ENCODE measurements at regions not wholly inside any gene's neighbourhood (a gene's known extent, or its start where the extent isn't known, plus 50 kb on each side); places are given as distances from the start of the nearest gene placed in this dataset.

GRCh38 chr5:6194906-6195612 lies 183.3 kb downstream of the MED10 start:
- no peak for DNase-seq (ENCODE audit: low spot score)

- DNase-seq (ENCODE audit: low spot score) = no peak
Observed at GRCh38 chr5:6194261-6194875, 184.0 kb downstream of the MED10 start.

DNA sequence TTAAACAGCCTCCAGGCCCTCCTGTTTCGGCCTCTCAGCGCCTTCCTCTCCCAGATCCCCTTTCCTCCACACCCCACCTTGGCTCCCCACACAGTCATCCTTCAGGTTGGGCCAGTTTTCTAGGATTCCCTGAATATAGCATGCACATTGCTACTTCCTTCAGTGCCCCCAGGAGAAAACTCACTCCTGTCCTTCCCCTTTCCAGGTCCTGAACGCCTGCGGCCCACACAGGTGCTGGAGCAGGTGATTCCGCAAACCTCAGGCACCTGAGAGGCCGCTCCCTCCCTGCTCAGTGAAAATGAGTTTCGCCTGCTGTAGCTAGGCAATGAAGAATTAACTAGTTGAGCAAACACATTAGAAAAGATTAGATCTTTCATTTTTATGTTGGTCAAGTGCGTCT lies 185.0 kb downstream of the MED10 start:
- no peak for DNase-seq (ENCODE audit: low spot score)

- DNase-seq (ENCODE audit: low spot score) = no peak
Observed at GRCh38 chr5:6190838-6191237, 187.5 kb downstream of the MED10 start.

DNA sequence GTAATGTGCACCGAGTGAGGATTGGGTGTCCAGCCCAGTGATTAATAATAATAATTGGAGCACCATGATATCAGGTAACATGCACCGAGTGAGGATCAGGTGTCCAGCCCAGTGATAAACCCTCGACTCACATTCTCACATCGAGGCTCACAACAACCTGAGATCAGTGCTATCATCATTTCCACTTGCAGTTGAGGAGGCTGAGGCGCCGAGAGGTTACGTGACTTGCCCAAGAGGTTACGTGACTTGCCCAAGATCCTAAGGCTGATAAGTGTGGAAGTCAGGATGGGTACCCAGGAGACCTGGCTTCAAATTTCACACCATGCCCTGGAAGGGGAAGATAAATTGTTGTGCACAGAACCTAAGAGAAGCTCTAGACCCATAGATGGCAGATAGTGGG lies 189.4 kb downstream of the MED10 start:
- no peak for DNase-seq (ENCODE audit: low spot score)

DNA sequence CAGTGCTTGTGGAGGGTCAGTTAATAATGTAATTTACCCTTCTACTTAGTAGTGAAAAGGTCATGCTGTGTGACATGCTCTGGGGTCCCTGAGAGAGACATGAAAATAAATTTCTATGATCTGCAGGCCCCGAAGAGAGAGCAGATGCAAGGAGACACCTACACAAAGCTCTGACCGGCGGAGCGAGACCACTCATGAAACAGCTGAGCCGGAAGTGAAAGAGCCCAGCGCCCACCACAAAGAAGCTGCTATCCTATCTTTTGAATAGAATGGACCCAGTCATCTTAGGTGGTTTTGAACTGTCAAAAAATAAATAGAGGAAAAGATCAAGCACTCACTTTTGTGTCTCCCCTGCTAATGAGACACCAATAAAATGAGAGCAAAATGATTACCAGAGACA lies 190.0 kb downstream of the MED10 start:
- DNase-seq (ENCODE audit: low spot score) = no peak

GRCh38 chr5:6187501-6187900 lies 190.8 kb downstream of the MED10 start:
- no peak for DNase-seq (ENCODE audit: low spot score)

GRCh38 chr5:6185574-6185973 lies 192.8 kb downstream of the MED10 start:
- no peak for DNase-seq (ENCODE audit: low spot score)

DNA sequence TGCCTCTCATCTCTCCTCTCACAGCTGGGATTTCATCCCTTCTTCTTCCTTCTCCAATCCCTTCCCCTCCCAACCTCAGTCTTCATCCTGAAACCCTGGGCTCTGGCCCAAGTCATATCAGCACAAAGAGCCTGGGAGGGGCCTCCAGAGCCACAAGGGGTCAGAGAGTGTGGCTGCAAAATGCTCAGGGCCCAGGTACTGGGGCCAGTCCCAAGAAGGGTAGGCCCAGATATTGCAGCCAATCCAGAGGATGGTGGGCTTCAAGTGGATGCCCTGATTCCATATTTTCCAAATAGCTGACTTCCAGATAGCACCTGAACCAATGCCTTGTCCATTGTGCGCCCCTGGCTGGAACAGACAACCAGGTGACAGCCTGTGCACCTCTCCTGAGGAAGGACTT lies 193.9 kb downstream of the MED10 start:
- no peak for DNase-seq (ENCODE audit: low spot score)

GRCh38 chr5:6183391-6184390 lies 194.7 kb downstream of the MED10 start:
- no peak for DNase-seq (ENCODE audit: low spot score)

DNA sequence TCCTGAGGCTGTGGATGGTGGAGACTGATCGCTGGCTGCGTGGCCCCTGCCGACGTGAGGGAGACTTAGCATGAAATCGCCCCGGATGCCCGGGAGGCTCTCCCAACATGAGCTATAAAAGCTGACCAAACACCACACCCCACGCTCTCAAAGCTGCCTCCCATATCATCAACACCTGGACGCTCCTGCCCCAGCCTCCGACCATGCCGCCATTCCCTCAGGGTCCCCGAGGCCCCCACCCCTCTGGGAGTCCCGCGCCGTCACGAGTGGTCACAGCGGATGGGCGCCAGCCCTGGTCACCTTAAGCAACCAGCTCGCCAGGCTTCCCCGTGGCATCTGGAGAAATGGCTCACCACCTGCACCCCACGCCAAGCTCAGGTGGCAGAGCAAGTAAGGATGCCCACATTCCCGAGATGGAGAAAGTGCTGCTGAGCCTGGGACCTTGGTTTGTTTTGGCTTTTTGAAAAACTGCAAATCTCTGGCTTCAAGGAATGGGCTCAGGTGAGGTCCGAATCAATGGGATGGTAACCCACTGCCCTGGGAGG lies 196.0 kb downstream of the MED10 start:
- DNase-seq (ENCODE audit: low spot score) = no peak

- DNase-seq (ENCODE audit: low spot score) = no peak
Observed at GRCh38 chr5:6181871-6182270, 196.5 kb downstream of the MED10 start.

GRCh38 chr5:6181147-6181729 lies 197.1 kb downstream of the MED10 start:
- DNase-seq (ENCODE audit: low spot score) = no peak

DNA sequence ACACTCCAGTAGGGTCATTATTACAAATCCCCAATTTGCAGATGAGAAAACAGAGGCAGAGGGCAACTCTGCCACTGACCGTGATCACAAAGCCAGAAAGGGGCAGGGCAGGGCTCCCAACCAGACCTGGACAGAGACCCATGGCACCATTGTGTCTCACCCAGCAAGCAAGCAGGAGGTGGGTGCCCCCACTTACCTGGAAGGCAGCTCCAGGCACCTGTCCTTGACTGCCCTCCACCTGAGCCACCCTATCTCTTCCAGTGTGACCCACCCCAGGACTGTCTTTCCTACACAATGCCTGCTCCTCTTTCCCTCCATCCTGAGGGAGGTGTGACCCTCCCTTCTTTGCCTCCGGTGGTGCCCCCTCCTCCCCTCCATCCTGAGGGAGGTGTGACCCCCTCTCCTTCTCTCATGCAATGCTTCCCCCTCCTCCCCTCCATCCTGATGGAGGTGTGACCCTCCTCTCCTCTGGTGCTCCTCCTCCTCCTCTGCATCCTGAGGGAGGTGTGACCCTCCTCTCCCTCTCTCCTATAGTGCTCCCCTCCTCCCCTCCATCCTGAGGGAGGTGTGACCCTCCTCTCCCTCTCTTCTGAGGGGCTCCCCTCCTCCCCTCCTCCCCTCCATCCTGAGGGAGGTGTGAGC lies 198.0 kb downstream of the MED10 start:
- no peak for DNase-seq (ENCODE audit: low spot score)

DNA sequence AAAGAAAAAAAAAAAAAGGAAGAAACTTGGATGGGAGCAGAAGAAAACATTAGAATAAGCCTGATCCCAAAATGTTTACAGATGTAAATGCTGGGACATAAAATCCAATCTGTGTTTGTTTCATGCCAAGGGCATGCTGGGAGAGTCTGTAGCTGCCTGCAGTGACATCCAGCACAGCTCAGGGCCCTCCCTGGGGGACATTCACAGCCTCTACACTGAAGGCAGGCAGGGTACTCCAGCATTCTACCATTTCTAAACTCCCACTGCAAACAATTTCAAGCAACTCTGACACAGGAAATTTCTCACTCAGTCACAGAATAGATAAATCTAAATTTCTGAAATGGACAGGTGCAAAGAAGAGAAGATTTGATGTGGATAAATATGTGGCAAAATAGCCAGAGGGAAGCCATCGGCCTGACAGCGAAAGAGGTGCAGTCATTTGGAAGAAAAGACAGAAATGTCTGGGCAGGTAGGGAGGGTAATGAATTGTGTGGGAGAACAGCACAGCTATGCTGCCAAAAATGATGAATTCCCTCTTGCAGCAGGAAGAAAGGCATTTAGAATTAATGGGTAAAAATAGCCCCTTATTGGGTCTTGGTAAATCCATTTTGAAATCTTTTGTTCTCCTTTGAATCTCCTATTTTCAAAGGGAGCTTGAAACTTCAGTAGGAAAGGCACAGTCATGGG lies 199.4 kb downstream of the MED10 start:
- DNase-seq (ENCODE audit: low spot score) = no peak

DNA sequence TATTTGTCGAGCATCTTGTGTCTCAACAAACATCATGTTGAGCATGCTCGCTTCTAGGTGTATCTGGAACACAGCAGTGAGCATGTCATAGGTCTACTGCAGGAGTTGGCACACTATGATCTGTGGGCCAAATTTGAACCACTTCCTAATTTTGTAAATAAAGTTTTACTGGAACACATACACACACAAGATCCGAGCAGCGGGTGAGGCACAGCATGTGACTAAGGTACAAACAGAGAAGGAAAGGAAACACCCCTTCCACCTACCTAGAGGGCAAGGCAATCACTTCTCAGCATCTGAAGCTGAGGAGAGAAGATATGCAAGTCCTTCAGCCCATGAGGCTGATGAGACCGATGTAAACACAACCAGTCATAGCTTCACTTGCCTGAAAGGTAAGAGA lies 200.4 kb downstream of the MED10 start:
- no peak for DNase-seq (ENCODE audit: low spot score)

DNA sequence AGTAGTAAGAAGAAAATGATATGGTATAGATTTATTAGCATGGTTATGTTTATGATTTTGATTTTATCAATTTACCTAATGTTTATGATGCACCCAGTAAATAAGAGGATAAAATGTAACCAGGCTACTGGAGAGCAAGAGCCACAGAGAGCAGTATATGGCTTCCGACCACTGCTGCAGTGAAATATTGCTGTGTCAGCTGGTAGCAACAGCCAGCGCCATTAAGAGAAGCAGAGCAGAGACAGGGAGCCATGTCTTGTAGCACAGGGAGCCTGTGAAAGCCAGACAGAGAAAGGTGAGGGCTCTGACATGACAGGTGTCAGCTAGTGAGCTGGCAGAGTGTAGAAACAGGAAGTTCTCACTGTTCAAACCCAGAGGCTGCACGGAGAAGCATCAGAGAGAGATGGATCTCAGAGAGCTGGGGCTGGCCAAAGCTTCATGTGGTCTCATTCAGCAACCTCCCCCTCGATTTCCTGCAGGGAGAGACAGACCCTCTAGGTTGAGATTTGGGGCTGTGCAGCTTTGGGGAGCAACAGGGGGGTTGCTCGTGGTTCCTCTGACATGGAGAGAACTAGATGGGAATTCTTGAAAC lies 202.1 kb downstream of the MED10 start:
- DNase-seq (ENCODE audit: low spot score) = no peak

DNA sequence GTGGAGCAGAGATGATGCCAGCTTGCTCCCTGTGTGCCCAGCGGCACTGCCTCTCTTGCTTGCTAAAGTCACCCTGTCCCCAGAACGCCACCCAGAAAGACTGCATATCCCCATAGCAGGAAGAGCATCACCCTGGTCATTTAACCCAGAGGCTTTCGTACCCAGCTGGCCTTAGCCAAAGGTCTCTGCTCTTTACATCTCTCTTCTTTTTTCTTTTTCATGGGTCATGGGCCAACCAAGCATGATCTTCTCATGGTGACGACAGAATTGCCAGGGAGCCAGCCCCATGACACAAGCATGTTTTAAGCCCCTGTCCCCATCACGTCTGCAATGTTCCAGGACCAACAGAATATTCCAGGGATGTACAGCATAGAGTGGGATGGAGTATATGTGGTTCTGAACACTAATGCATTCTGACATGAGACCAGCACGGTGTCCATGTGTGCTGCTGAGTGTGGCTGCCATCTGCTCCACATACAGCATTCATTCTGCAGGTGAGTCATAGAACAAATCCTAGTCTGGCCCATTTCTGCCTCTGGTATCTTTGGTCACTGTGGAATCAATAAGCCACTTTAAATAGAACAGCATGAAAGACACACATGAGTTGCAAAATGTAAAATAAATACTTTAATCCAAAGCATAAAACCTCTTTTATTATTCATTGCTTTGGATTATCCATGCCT lies 203.0 kb downstream of the MED10 start:
- DNase-seq (ENCODE audit: low spot score) = no peak

DNA sequence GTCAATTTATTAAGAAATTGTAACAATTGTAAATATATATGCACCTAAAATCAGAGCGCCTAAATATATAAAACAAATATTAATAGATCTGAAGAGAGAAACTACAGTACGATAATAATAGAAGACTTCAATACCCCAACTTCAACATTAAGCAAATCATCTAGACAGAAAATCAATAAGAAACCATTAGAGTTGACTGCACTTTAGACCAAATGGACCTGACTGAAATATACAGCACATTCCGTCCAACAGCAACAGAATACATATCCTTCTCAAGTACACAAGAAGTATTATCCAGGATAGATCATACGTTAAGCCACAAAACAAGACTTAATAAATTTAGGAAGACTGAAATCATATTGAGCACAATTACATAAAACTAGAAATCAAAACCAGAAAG lies 208.7 kb downstream of the MED10 start:
- no peak for DNase-seq (ENCODE audit: low spot score)
